GM18951 (cell line): ENCODE measurements at regions not wholly inside any gene's neighbourhood (a gene's known extent, or its start where the extent isn't known, plus 50 kb on each side); places are given as distances from the start of the nearest gene placed in this dataset.
"Not testable (repeated sequence)": the region's sequence is repeated elsewhere in the genome, so short reads cannot be mapped to it uniquely, and the experiment has no call there.

Experiments used
- POLR2A ChIP-seq: IDR thresholded peaks from 4 replicates; pipeline ENCODE4 v1.6.1; 2011; ENCODE audit warnings: mild to moderate bottlenecking; ENCODE audit not compliant: insufficient read length, insufficient read depth; ENCODE audit errors: extremely low read depth
- in situ Hi-C: fragments of 300-500 bp; cut with MboI; formaldehyde crosslinking; loops from one replicate; pipeline ENCODE4 v1.12.0; 2022; ENCODE audit warnings: low sequenced_read_pairs, mixed read lengths, inconsistent platforms; ENCODE audit not compliant: unreplicated experiment

GRCh38 chr6:6730831-6731230 lies 142.3 kb downstream of the LY86 start:
- no peak for TF ChIP-seq POLR2A
- in situ Hi-C loops, result no loop called here

- no peak for TF ChIP-seq POLR2A
- in situ Hi-C loops, result no loop called here
Observed at GRCh38 chr6:6734479-6735465, 146.3 kb downstream of the LY86 start.

GRCh38 chr6:6736791-6737654 lies 148.5 kb downstream of the LY86 start:
- in situ Hi-C loops, result no loop called here
- no peak for TF ChIP-seq POLR2A

- no peak for TF ChIP-seq POLR2A
- in situ Hi-C loops, result no loop called here
Observed at GRCh38 chr6:6737671-6738070, 149.2 kb downstream of the LY86 start.

GRCh38 chr6:6738108-6738507 lies 149.6 kb downstream of the LY86 start:
- in situ Hi-C loops, result no loop called here
- TF ChIP-seq POLR2A, result no peak

GRCh38 chr6:6738922-6739716 lies 150.6 kb downstream of the LY86 start:
- no peak for TF ChIP-seq POLR2A
- in situ Hi-C loops, result no loop called here

GRCh38 chr6:6740595-6740994 lies 152.1 kb downstream of the LY86 start:
- no peak for TF ChIP-seq POLR2A
- in situ Hi-C loops, result no loop called here

GRCh38 chr6:6741264-6741663 lies 152.7 kb downstream of the LY86 start:
- in situ Hi-C loops, result no loop called here
- TF ChIP-seq POLR2A, result no peak

GRCh38 chr6:6742535-6742934 lies 154.0 kb downstream of the LY86 start:
- TF ChIP-seq POLR2A, result no peak
- in situ Hi-C loops, result no loop called here

- in situ Hi-C loops, result no loop called here
- TF ChIP-seq POLR2A, result no peak
Observed at GRCh38 chr6:6744551-6744950, 156.0 kb downstream of the LY86 start.

GRCh38 chr6:6745637-6746332 lies 157.3 kb downstream of the LY86 start:
- in situ Hi-C loops, result not testable (repeated sequence)

GRCh38 chr6:6746333-6746969 lies 157.9 kb downstream of the LY86 start:
- in situ Hi-C loops, result no loop called here
- TF ChIP-seq POLR2A, result no peak
